IPS DF 6.9 (cell line): ENCODE measurements at regions not wholly inside any gene's neighbourhood (a gene's known extent, or its start where the extent isn't known, plus 50 kb on each side); places are given as distances from the start of the nearest gene placed in this dataset.

ENCODE experiments used
- DNase-seq: peaks from one replicate; pipeline ENCODE4 v3.0.0-alpha.2; 2013; ENCODE audit warnings: low read depth, low spot score
- H3K27ac ChIP-seq: one replicate; pipeline ENCODE4 v1.5.1; 2013; ENCODE audit warnings: low read length, control low read depth
- H3K27me3 ChIP-seq: 2 replicates; pipeline ENCODE4 v1.6.1; 2013; ENCODE audit warnings: mild to moderate bottlenecking, low read length; ENCODE audit not compliant: control insufficient read depth, insufficient read depth
- H3K36me3 ChIP-seq: 2 replicates; pipeline ENCODE4 v1.6.1; 2013; ENCODE audit warnings: low read length; ENCODE audit not compliant: control insufficient read depth, insufficient read depth
- H3K4me1 ChIP-seq: 2 replicates; pipeline ENCODE4 v1.6.1; 2013; ENCODE audit warnings: low read length; ENCODE audit not compliant: control insufficient read depth, insufficient read depth
- H3K4me3 ChIP-seq: 2 replicates; pipeline ENCODE4 v1.5.1; 2013; ENCODE audit warnings: mild to moderate bottlenecking, low read length
- H3K9me3 ChIP-seq: 2 replicates; pipeline ENCODE4 v1.6.1; 2013; ENCODE audit warnings: low read length, inconsistent platforms; ENCODE audit not compliant: control insufficient read depth, insufficient read depth
- WGBS: extraction: QIAGEN DNeasy Blood & Tissue Kit; methylation state at CpG from one replicate; pipeline ENCODE4 v1.1.7; 2013; ENCODE audit warnings: mixed read lengths, missing lambda C conversion rate; ENCODE audit not compliant: insufficient read length, insufficient coverage; 5-methylcytosine and 5-hydroxymethylcytosine counted together

DNA sequence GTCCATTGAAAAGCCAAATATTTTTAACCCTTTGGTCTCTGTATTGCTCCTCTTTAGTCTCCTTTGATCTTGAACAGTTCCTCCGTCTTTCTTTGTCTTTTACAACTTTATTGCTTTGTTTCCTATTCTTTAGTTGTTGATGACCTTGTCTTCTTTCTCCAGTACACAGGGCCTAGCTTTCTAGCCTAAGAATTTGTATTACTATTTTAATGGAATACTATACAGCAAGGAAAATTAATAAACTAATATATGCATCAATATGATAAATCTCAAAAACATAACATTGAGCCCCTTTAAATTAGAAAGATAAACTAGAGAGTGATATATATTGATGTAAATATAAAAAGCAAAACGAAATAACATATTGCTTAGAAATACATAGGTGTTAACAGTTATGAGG is 88.7 kb downstream of the NR1D2 start:
- no CpG with 5 or more reads among the region's 2 CpGs for WGBS
- Histone ChIP-seq H3K27me3 (no peaks in the 10 kb centered on the region), H3K9me3 (no peaks in the 10 kb centered on the region), H3K36me3 (no peaks in the 10 kb centered on the region), H3K27ac (no peak overlapping the region), H3K4me3 (no peak overlapping the region), H3K4me1 (no peaks in the 10 kb centered on the region)
- DNase-seq, result no peak

DNA sequence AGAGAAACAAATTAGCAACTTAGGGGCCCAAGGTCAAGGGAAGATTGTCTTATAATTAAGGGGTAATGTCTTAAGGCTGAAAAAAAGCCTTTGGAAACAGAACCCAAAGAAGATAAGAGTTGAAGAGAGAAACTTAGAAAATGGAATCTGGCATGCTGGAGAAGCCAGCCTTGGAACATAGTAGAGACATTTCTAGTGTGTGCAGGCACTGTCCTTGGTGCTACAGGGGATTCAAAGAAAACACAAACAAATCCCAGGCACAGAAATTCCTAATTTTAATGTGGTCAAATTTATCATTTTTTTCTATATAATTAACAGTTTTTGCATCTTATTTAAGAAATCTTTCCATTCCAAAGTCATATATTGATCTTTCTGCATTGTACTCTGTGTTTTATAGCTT is 89.4 kb downstream of the NR1D2 start:
- no peak overlapping the region for H3K27ac ChIP-seq
- H3K4me1 ChIP-seq, result no peaks in the 10 kb centered on the region
- H3K27me3 ChIP-seq, result no peaks in the 10 kb centered on the region
- DNase-seq, result no peak
- no peak overlapping the region for H3K4me3 ChIP-seq
- H3K36me3 ChIP-seq, result no peaks in the 10 kb centered on the region
- H3K9me3 ChIP-seq, result no peaks in the 10 kb centered on the region

DNA sequence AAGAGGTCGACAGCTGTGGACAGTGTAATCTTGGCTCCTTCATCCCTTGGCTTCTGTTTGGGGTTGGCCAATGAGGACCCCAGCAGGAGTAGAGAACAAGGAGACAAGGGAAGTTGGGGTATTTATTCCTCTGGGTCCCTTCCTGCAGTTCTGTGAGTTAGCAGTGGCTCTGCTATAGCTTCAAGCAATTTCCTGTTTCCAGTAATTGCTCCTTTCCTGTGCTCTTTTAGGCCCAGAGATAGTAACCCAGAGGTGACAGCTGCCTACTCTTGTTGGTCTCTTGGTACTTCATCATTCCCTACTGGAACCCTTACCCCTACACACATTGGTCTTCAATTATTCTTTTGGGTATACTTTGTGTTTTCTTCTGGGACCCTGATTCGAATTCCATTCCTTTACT is 92.9 kb downstream of the NR1D2 start:
- no peak overlapping the region for H3K4me3 ChIP-seq
- DNase-seq, result no peak
- no peaks in the 10 kb centered on the region for H3K4me1 ChIP-seq
- whole genome bisulfite sequencing, result no CpG with 5 or more reads among the region's 2 CpGs
- H3K27me3 ChIP-seq, result no peaks in the 10 kb centered on the region
- H3K36me3 ChIP-seq, result no peaks in the 10 kb centered on the region
- no peak overlapping the region for H3K27ac ChIP-seq
- no peaks in the 10 kb centered on the region for H3K9me3 ChIP-seq

DNA sequence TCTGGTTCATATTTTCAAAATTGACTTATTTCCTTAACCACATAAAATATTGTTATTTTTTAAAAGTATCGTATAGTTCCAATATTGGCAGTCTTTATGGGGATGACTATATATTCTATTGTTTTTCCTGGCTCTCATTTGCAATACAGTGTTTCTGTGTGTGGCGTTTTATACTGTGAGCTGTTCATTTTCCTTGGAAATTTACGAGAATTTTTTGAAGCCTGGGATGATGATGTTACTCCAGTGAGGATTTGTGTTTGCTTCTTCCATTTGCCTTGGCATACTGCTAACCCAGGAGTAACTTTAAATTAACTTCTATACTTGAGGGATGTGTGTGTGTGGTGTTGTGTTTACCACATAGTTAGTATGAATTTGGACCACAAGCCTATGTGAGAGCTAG is 95.2 kb downstream of the NR1D2 start:
- Histone ChIP-seq H3K27ac (no peak overlapping the region), H3K36me3 (no peaks in the 10 kb centered on the region), H3K4me1 (no peaks in the 10 kb centered on the region), H3K9me3 (no peaks in the 10 kb centered on the region), H3K4me3 (no peak overlapping the region), H3K27me3 (no peaks in the 10 kb centered on the region)
- DNase-seq, result no peak
- WGBS, result no CpG with 5 or more reads among the region's 3 CpGs

- Histone ChIP-seq H3K36me3 (no peaks in the 10 kb centered on the region), H3K4me1 (no peaks in the 10 kb centered on the region), H3K9me3 (no peaks in the 10 kb centered on the region), H3K27me3 (no peaks in the 10 kb centered on the region), H3K27ac (no peak overlapping the region), H3K4me3 (no peak overlapping the region)
- DNase-seq, result no peak
- no CpG with 5 or more reads among the region's 10 CpGs for WGBS
Observed at GRCh38 chr3:24042174-24043059, 97.3 kb downstream of the NR1D2 start.

- Histone ChIP-seq H3K4me3 (no peak overlapping the region), H3K36me3 (no peaks in the 10 kb centered on the region), H3K4me1 (no peaks in the 10 kb centered on the region), H3K27me3 (no peaks in the 10 kb centered on the region), H3K27ac (no peak overlapping the region), H3K9me3 (no peaks in the 10 kb centered on the region)
- no peak for DNase-seq
- no CpG with 5 or more reads among the region's 4 CpGs for WGBS
Observed at GRCh38 chr3:24043168-24043567, 98.1 kb downstream of the NR1D2 start.

- no peak overlapping the region for H3K27ac ChIP-seq
- DNase-seq, result no peak
- no peaks in the 10 kb centered on the region for H3K27me3 ChIP-seq
- H3K4me3 ChIP-seq, result no peak overlapping the region
- WGBS, result no CpG with 5 or more reads among the region's 5 CpGs
- H3K36me3 ChIP-seq, result no peaks in the 10 kb centered on the region
- no peaks in the 10 kb centered on the region for H3K4me1 ChIP-seq
- no peaks in the 10 kb centered on the region for H3K9me3 ChIP-seq
Observed at GRCh38 chr3:24043985-24044384, 98.9 kb downstream of the NR1D2 start.

- Histone ChIP-seq H3K4me1 (no peaks in the 10 kb centered on the region), H3K36me3 (no peaks in the 10 kb centered on the region), H3K27me3 (no peaks in the 10 kb centered on the region), H3K4me3 (no peak overlapping the region), H3K27ac (no peak overlapping the region), H3K9me3 (no peaks in the 10 kb centered on the region)
- DNase-seq, result no peak
Observed at GRCh38 chr3:24046214-24046613, 101.1 kb downstream of the NR1D2 start.

- no peaks in the 10 kb centered on the region for H3K27me3 ChIP-seq
Observed at GRCh38 chr3:24047513-24047912, 102.4 kb downstream of the NR1D2 start.

DNA sequence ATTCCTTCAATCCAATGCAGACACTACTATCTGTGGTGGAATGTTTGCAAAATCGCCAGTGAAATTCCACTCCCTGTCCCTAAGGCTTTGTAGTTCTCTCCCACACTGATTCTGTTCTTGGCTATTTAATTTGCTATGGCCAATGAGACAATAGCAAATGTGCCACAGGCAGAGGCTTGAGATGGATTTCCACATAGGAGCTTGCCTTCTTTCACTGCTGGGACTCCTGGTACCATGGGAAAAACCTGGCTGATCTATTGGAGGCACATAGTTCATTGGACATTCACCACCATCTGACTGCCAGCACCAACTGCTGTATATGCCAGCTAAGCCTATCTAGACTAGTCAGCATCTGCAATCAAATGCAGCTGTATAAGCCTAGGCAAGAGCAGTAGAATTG is 103.8 kb downstream of the NR1D2 start:
- Histone ChIP-seq H3K27me3 (no peaks in the 10 kb centered on the region), H3K4me3 (no peak overlapping the region), H3K9me3 (no peaks in the 10 kb centered on the region), H3K36me3 (no peaks in the 10 kb centered on the region), H3K27ac (no peak overlapping the region), H3K4me1 (no peaks in the 10 kb centered on the region)
- no peak for DNase-seq
- no CpG with 5 or more reads among the region's 1 CpG for WGBS

More at GRCh38 chr3:24047513-24047912, 102.4 kb downstream of the NR1D2 start:
- H3K4me1 ChIP-seq, result no peaks in the 10 kb centered on the region
- H3K36me3 ChIP-seq, result no peaks in the 10 kb centered on the region
- no peaks in the 10 kb centered on the region for H3K9me3 ChIP-seq
- no peak overlapping the region for H3K4me3 ChIP-seq
- WGBS, result no CpG with 5 or more reads among the region's 1 CpG
- H3K27ac ChIP-seq, result no peak overlapping the region
- no peak for DNase-seq

GRCh38 chr3:24052446-24052845 is 107.4 kb downstream of the NR1D2 start:
- Histone ChIP-seq H3K4me3 (no peak overlapping the region), H3K27ac (no peak overlapping the region), H3K27me3 (no peaks in the 10 kb centered on the region), H3K9me3 (no peaks in the 10 kb centered on the region), H3K36me3 (no peaks in the 10 kb centered on the region), H3K4me1 (no peaks in the 10 kb centered on the region)
- DNase-seq, result no peak
